Stimulated activated CD8-positive, alpha-beta memory T cell treated with anti-CD3 and anti-CD28 coated beads, Interleukin-12 subunit alpha, Interleukin-12 subunit beta, amount 100 ng/mL, for 24 hours (primary cell): ENCODE measurements at regions not wholly inside any gene's neighbourhood (a gene's known extent, or its start where the extent isn't known, plus 50 kb on each side); places are given as distances from the start of the nearest gene placed in this dataset.
"Not testable (repeated sequence)": the region's sequence is repeated elsewhere in the genome, so short reads cannot be mapped to it uniquely, and the experiment has no call there.

Experiments used
- DNase-seq: peaks from one replicate; pipeline ENCODE4 v3.0.0-alpha.2; 2020; ENCODE audit errors: extremely low read depth

- not testable (repeated sequence) for DNase-seq
Measured at GRCh38 chr6:4203642-4204417, 68.5 kb upstream of the ECI2 start.

- DNase-seq = no peak
Measured at GRCh38 chr6:4192627-4193026, 57.3 kb upstream of the ECI2 start.

GRCh38 chr6:4192173-4192572 lies 56.8 kb upstream of the ECI2 start:
- DNase-seq = no peak

- DNase-seq = no peak
Measured at GRCh38 chr6:4191271-4191721, 55.9 kb upstream of the ECI2 start.

GRCh38 chr6:4189249-4189648 lies 53.9 kb upstream of the ECI2 start:
- DNase-seq = no peak

GRCh38 chr6:4188801-4189200 lies 53.4 kb upstream of the ECI2 start:
- no peak for DNase-seq

- DNase-seq = no peak
Measured at GRCh38 chr6:4187480-4187879, 52.1 kb upstream of the ECI2 start.

- no peak for DNase-seq
Measured at GRCh38 chr6:4186385-4186784, 51.0 kb upstream of the ECI2 start.

- no peak for DNase-seq
Measured at GRCh38 chr6:4185846-4186245, 50.5 kb upstream of the ECI2 start.

- no peak for DNase-seq
Measured at GRCh38 chr6:4185419-4185818, 50.0 kb upstream of the ECI2 start.
